ENCODE measurements at regions not wholly inside any gene's neighbourhood (a gene's known extent, or its start where the extent isn't known, plus 50 kb on each side); places are given as distances from the start of the nearest gene placed in this dataset.
"Not testable (repeated sequence)": the region's sequence is repeated elsewhere in the genome, so short reads cannot be mapped to it uniquely, and the experiment has no call there.

- H3K27me3 ChIP-seq; H3K36me3 ChIP-seq; intact Hi-C loops (cut with DNase I; ENCODE audit: low total_unique reads); H3K4me3 ChIP-seq; H3K9me3 ChIP-seq; H3K4me1 ChIP-seq; H3K27ac ChIP-seq; DNase-seq: not testable (repeated sequence)
These were observed 3076.8 kb downstream of the RPIA start for GRCh38 chr2:91768301-91768700.

GRCh38 chr2:91768997-91769396 lies 3077.5 kb downstream of the RPIA start:
- DNase-seq; H3K4me1 ChIP-seq; intact Hi-C loops (cut with DNase I; ENCODE audit: low total_unique reads); H3K9me3 ChIP-seq; H3K27ac ChIP-seq; H3K27me3 ChIP-seq; H3K36me3 ChIP-seq; H3K4me3 ChIP-seq: not testable (repeated sequence)

- intact Hi-C loops (cut with DNase I; ENCODE audit: low total_unique reads); H3K4me1 ChIP-seq: not testable (repeated sequence)
These were observed 3078.6 kb downstream of the RPIA start for GRCh38 chr2:91770046-91770575.

GRCh38 chr2:91771604-91772003 lies 3080.1 kb downstream of the RPIA start:
- H3K27ac ChIP-seq; DNase-seq; H3K36me3 ChIP-seq; H3K4me1 ChIP-seq; H3K27me3 ChIP-seq; intact Hi-C loops (cut with DNase I; ENCODE audit: low total_unique reads); H3K4me3 ChIP-seq; H3K9me3 ChIP-seq: not testable (repeated sequence)

More at GRCh38 chr2:91770046-91770575, 3078.6 kb downstream of the RPIA start:
- not testable (repeated sequence) for DNase-seq, H3K27ac ChIP-seq, H3K27me3 ChIP-seq, H3K36me3 ChIP-seq, H3K4me3 ChIP-seq, H3K9me3 ChIP-seq

GRCh38 chr2:91772240-91772937 lies 3080.9 kb downstream of the RPIA start:
- intact Hi-C loops (cut with DNase I; ENCODE audit: low total_unique reads); H3K27me3 ChIP-seq; H3K9me3 ChIP-seq; H3K4me3 ChIP-seq; H3K36me3 ChIP-seq; DNase-seq; H3K4me1 ChIP-seq; H3K27ac ChIP-seq: not testable (repeated sequence)

- H3K27me3 ChIP-seq; H3K4me3 ChIP-seq; H3K36me3 ChIP-seq; H3K27ac ChIP-seq; intact Hi-C loops (cut with DNase I; ENCODE audit: low total_unique reads); H3K9me3 ChIP-seq; DNase-seq; H3K4me1 ChIP-seq: not testable (repeated sequence)
These were observed 3082.3 kb downstream of the RPIA start for GRCh38 chr2:91773810-91774209.

- H3K4me1 ChIP-seq; H3K9me3 ChIP-seq; H3K27me3 ChIP-seq; intact Hi-C loops (cut with DNase I; ENCODE audit: low total_unique reads); H3K27ac ChIP-seq; H3K36me3 ChIP-seq; DNase-seq; H3K4me3 ChIP-seq: not testable (repeated sequence)
These were observed 3083.7 kb downstream of the RPIA start for GRCh38 chr2:91775193-91775592.

GRCh38 chr2:91780324-91780723 lies 3088.9 kb downstream of the RPIA start:
- intact Hi-C loops (cut with DNase I; ENCODE audit: low total_unique reads): not testable (repeated sequence)

GRCh38 chr2:91809391-91809790 lies 3061.8 kb upstream of the TEKT4 start:
- H3K27ac ChIP-seq; H3K36me3 ChIP-seq; H3K9me3 ChIP-seq; H3K4me1 ChIP-seq; intact Hi-C loops (cut with DNase I; ENCODE audit: low total_unique reads); H3K27me3 ChIP-seq; H3K4me3 ChIP-seq; DNase-seq: not testable (repeated sequence)

More at GRCh38 chr2:91780324-91780723, 3088.9 kb downstream of the RPIA start:
- not testable (repeated sequence) for H3K27ac ChIP-seq, H3K9me3 ChIP-seq, H3K27me3 ChIP-seq, DNase-seq, H3K4me1 ChIP-seq, H3K36me3 ChIP-seq, H3K4me3 ChIP-seq
